Vagina (tissue), 2 donors: ENCODE measurements at regions not wholly inside any gene's neighbourhood (a gene's known extent, or its start where the extent isn't known, plus 50 kb on each side); places are given as distances from the start of the nearest gene placed in this dataset.

ENCODE experiments used
- CTCF ChIP-seq, 3 experiments: fragments of 450-650 bp in 2 of 3; fragments of 200-600 bp in 1 of 3; sonication (generic) in 1 of 3; IDR thresholded peaks; one replicate each; pipeline ENCODE4 v1.5.1; 2017 to 2019; ENCODE audit warnings: antibody characterized with exemption in 3 of 3, mild to moderate bottlenecking in 2 of 3, moderate library complexity in 2 of 3
- POLR2A ChIP-seq, 2 donors: fragments of 450-650 bp; IDR thresholded peaks; one replicate each; pipeline ENCODE4 v1.6.1; 2017; ENCODE audit warnings: antibody characterized with exemption in 2 of 2, mild to moderate bottlenecking in 2 of 2, moderate library complexity in 2 of 2
- POLR2AphosphoS5 ChIP-seq, 2 donors: sonication (generic); formaldehyde crosslinking; IDR thresholded peaks; one replicate each; pipeline ENCODE4 v1.9.0; 2017; ENCODE audit warnings: antibody characterized with exemption in 2 of 2, mild to moderate bottlenecking in 2 of 2, low read depth in 1 of 2; ENCODE audit not compliant: insufficient read depth in 1 of 2

- TF ChIP-seq CTCF (IDR thresholded peaks at IDR 0.05) (no peak), POLR2AphosphoS5 (IDR thresholded peaks at IDR 0.05; ENCODE audit: insufficient read depth in 1 of 2, low read depth in 1 of 2) (no peak), POLR2A (IDR thresholded peaks at IDR 0.05) (no peak)
These were observed 1361.7 kb downstream of the XPNPEP1 start for GRCh38 chr10:108561649-108562048.
